ENCODE measurements at regions not wholly inside any gene's neighbourhood (a gene's known extent, or its start where the extent isn't known, plus 50 kb on each side); places are given as distances from the start of the nearest gene placed in this dataset.
A peak's percentile ranks its signal among the peaks of the same experiment; 100 is the strongest.

- peak overlapping the region in 3 of 4 donors; percentile 23 to 77 (median 75) for H3K27ac ChIP-seq
- FAIRE-seq, result no peak
- intact Hi-C loops (cut with DNase I), result no loop called here
- TF ChIP-seq CTCF (IDR thresholded peaks at IDR 0.05), result no peak
- 9 to 11% methylated on average over 6 of the region's 6 CpGs for WGBS, 2 donors
- H3K36me3 ChIP-seq, result no peaks in the 10 kb centered on the region
- no peaks in the 10 kb centered on the region for H3K9me3 ChIP-seq
- peaks cover 27 to 39% (median 29%) of the 10 kb centered on the region in 3 donors for H3K4me1 ChIP-seq
- H3K27me3 ChIP-seq, result no peaks in the 10 kb centered on the region
- no peak overlapping the region for H3K4me3 ChIP-seq
- no peak for DNase-seq
- peak; percentile 27 to 47 (median 30) for ATAC-seq
These were observed 186.4 kb upstream of the NFE2L3 start for GRCh38 chr7:25965405-25966123.

- FAIRE-seq (no peak), DNase-seq (no peak), ATAC-seq (no peak)
- TF ChIP-seq CTCF (IDR thresholded peaks at IDR 0.05), result no peak
- H3K27ac ChIP-seq, result no peak overlapping the region
- H3K4me1 ChIP-seq, result peaks cover 27 to 35% (median 29%) of the 10 kb centered on the region in 3 donors
- H3K27me3 ChIP-seq, result no peaks in the 10 kb centered on the region
- no peaks in the 10 kb centered on the region for H3K9me3 ChIP-seq
- no peak overlapping the region for H3K4me3 ChIP-seq
- intact Hi-C loops (cut with DNase I), result no loop called here
- no peaks in the 10 kb centered on the region for H3K36me3 ChIP-seq
These were observed 185.5 kb upstream of the NFE2L3 start for GRCh38 chr7:25966469-25966868.

GRCh38 chr7:25967278-25968204 is 184.5 kb upstream of the NFE2L3 start:
- no peak for ATAC-seq
- FAIRE-seq, result no peak

GRCh38 chr7:25968205-25968993 is 183.6 kb upstream of the NFE2L3 start:
- Histone ChIP-seq H3K36me3 (no peaks in the 10 kb centered on the region), H3K4me3 (no peak overlapping the region), H3K4me1 (peaks cover 18 to 22% (median 20%) of the 10 kb centered on the region in 3 donors), H3K27ac (peak overlapping the region in 1 of 4 donors; percentile 17), H3K27me3 (no peaks in the 10 kb centered on the region), H3K9me3 (no peaks in the 10 kb centered on the region)
- intact Hi-C loops (cut with DNase I), result no loop called here
- FAIRE-seq, result no peak
- no peak for TF ChIP-seq CTCF (IDR thresholded peaks at IDR 0.05)
- peak in 1 of 4 donors; percentile 16 for ATAC-seq
- peak in 2 of 6 donors; percentile 38 to 64 for DNase-seq
- WGBS, 2 donors, result 64 to 75% methylated on average over 24 of the region's 24 CpGs

More at GRCh38 chr7:25967278-25968204, 184.5 kb upstream of the NFE2L3 start:
- peak overlapping the region in 1 of 4 donors; percentile 0 for H3K27ac ChIP-seq
- H3K4me1 ChIP-seq, result peaks cover 27 to 30% (median 29%) of the 10 kb centered on the region in 3 donors
- no peaks in the 10 kb centered on the region for H3K9me3 ChIP-seq
- peak in 1 of 6 donors; percentile 47 for DNase-seq
- intact Hi-C loops (cut with DNase I), result no loop called here
- no peak for TF ChIP-seq CTCF (IDR thresholded peaks at IDR 0.05)
- 51 to 66% methylated on average over 4 of the region's 4 CpGs for WGBS, 2 donors
- no peak overlapping the region for H3K4me3 ChIP-seq
- no peaks in the 10 kb centered on the region for H3K27me3 ChIP-seq
- no peaks in the 10 kb centered on the region for H3K36me3 ChIP-seq
